ENCODE measurements at regions not wholly inside any gene's neighbourhood (a gene's known extent, or its start where the extent isn't known, plus 50 kb on each side); places are given as distances from the start of the nearest gene placed in this dataset.

DNA sequence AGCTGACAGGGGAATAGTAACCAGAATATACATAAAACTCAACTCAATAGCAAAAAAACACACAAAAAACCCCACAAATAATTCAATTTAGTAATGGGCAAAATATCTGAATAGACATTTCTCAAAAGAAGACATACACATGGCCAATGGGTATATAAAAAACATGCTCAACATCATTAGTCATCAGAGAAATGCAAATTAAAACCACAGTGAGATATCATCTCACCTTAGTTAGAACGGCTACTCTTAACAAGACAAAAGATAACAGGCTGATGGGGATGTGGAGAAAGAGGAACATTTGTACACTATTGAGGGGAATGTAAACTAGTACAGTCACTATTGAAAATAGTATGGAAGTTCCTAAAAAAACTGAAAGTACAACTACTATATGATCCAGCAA is 678.6 kb downstream of the MECOM start:
- Histone ChIP-seq H3F3A (ENCODE audit: insufficient read depth, low read depth) (no peaks in the 10 kb centered on the region), H3K9me3 (ENCODE audit: insufficient read depth, low read depth) (0 out of 2 replicates have a peak, but pooled peaks cover 6% of the 10 kb centered on the region), H3K27me3 (ENCODE audit: insufficient read depth, low read depth) (no peaks in the 10 kb centered on the region), H3K4me2 (no peak overlapping the region), H3K79me2 (ENCODE audit: low read depth) (no peaks in the 10 kb centered on the region), H2AFZ (no peak overlapping the region), H3K27ac (no peak overlapping the region), H3K9me2 (ENCODE audit: insufficient read depth) (peaks cover 11% of the 10 kb centered on the region), H3K4me3 (no peak overlapping the region), H3K36me3 (ENCODE audit: low read depth) (no peaks in the 10 kb centered on the region), H4K20me1 (ENCODE audit: insufficient read depth) (no peaks in the 10 kb centered on the region), H3K4me1 (replicated peaks; ENCODE audit: insufficient read depth) (no peaks in the 10 kb centered on the region)
- POLR2A ChIA-PET (ENCODE audit: unreplicated experiment): no interaction called here
- DNase-seq: no peak
- intact Hi-C loops (cut with micrococcal nuclease; ENCODE audit: unreplicated experiment): loop anchor here (1.0 kb wide), 1 partner anchor 21 kb away; no protein-coding TSS in a partner anchor
- BruUV-seq (replicated peaks): no TSS peak
- CTCF ChIA-PET: no interaction called here
- TF ChIP-seq EZH2 (IDR thresholded peaks at IDR 0.05; ENCODE audit: low read depth) (no peak), CTCF (conservative IDR thresholded peaks at IDR 0.05) (no peak)

DNA sequence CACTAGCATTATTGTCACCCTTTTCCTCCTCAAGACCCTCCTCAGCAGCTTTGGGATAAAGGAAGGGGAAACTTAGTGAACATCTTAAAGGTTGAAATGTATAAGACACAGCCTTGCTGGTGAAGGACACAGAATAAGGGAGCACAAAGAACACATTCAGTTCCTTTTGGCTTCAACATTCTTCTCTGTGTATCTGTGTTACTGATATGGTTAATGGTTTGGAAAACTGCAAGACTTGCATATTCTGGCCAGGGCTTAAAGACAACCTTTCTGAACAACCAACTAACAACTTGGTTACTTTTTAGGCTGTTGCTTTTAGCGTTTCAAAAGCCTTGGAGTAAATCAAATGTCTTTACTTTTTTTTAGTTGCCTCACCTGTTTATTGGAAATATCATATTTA is 680.5 kb downstream of the MECOM start:
- no peak overlapping the region for H2AFZ ChIP-seq
- ChIA-PET POLR2A (ENCODE audit: unreplicated experiment) (no interaction called here), CTCF (no interaction called here)
- H3K79me2 ChIP-seq (ENCODE audit: low read depth): no peaks in the 10 kb centered on the region
- intact Hi-C loops (cut with micrococcal nuclease; ENCODE audit: unreplicated experiment): no loop called here
- H3K36me3 ChIP-seq (ENCODE audit: low read depth): no peaks in the 10 kb centered on the region
- H3K27me3 ChIP-seq (ENCODE audit: insufficient read depth, low read depth): no peaks in the 10 kb centered on the region
- BruUV-seq (replicated peaks): no TSS peak
- H4K20me1 ChIP-seq (ENCODE audit: insufficient read depth): no peaks in the 10 kb centered on the region
- TF ChIP-seq EZH2 (IDR thresholded peaks at IDR 0.05; ENCODE audit: low read depth): no peak
- TF ChIP-seq CTCF (conservative IDR thresholded peaks at IDR 0.05): no peak
- no peak overlapping the region for H3K4me2 ChIP-seq
- no peak overlapping the region for H3K4me3 ChIP-seq
- H3K4me1 ChIP-seq (replicated peaks; ENCODE audit: insufficient read depth): no peaks in the 10 kb centered on the region
- no peak overlapping the region for H3K27ac ChIP-seq
- H3K9me3 ChIP-seq (ENCODE audit: insufficient read depth, low read depth): 0 out of 2 replicates have a peak, but pooled peaks cover 6% of the 10 kb centered on the region
- DNase-seq: no peak
- H3F3A ChIP-seq (ENCODE audit: insufficient read depth, low read depth): no peaks in the 10 kb centered on the region
- H3K9me2 ChIP-seq (ENCODE audit: insufficient read depth): peaks cover 11% of the 10 kb centered on the region

DNA sequence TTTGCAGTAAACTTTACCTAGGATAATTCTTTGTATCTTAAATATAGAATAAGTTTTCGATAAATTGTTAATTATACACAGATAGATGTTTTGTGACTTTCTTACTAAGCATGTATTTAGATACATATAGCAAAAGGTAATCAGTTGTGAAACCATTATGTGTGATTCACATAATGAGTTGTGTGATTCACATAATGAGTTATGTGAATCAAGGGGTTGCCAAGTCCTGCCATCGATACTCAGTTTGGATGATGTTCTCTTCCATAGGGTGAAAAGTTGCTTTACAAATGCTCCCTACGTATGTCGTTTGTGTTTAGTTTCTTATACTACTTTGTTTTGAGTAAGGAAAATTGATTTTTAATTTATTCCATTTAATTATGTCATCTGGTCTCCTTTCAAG is 682.1 kb downstream of the MECOM start:
- no peaks in the 10 kb centered on the region for H3K4me1 ChIP-seq (replicated peaks; ENCODE audit: insufficient read depth)
- no peak for DNase-seq
- intact Hi-C loops (cut with micrococcal nuclease; ENCODE audit: unreplicated experiment): no loop called here
- ChIA-PET CTCF (no interaction called here), POLR2A (ENCODE audit: unreplicated experiment) (no interaction called here)
- H3K27ac ChIP-seq: no peak overlapping the region
- TF ChIP-seq CTCF (conservative IDR thresholded peaks at IDR 0.05) (no peak), EZH2 (IDR thresholded peaks at IDR 0.05; ENCODE audit: low read depth) (no peak)
- H3K9me2 ChIP-seq (ENCODE audit: insufficient read depth): peaks cover 11% of the 10 kb centered on the region
- H3K79me2 ChIP-seq (ENCODE audit: low read depth): no peaks in the 10 kb centered on the region
- H2AFZ ChIP-seq: no peak overlapping the region
- H3K27me3 ChIP-seq (ENCODE audit: insufficient read depth, low read depth): no peaks in the 10 kb centered on the region
- no TSS peak for BruUV-seq (replicated peaks)
- H3F3A ChIP-seq (ENCODE audit: insufficient read depth, low read depth): no peaks in the 10 kb centered on the region
- no peaks in the 10 kb centered on the region for H3K36me3 ChIP-seq (ENCODE audit: low read depth)
- H3K9me3 ChIP-seq (ENCODE audit: insufficient read depth, low read depth): 0 out of 2 replicates have a peak, but pooled peaks cover 6% of the 10 kb centered on the region
- H4K20me1 ChIP-seq (ENCODE audit: insufficient read depth): no peaks in the 10 kb centered on the region
- no peak overlapping the region for H3K4me3 ChIP-seq
- no peak overlapping the region for H3K4me2 ChIP-seq

Measured in PC-9 (cell line).